Testis (tissue), 2 donors: ENCODE measurements at regions not wholly inside any gene's neighbourhood (a gene's known extent, or its start where the extent isn't known, plus 50 kb on each side); places are given as distances from the start of the nearest gene placed in this dataset.
"Not testable (repeated sequence)": the region's sequence is repeated elsewhere in the genome, so short reads cannot be mapped to it uniquely, and the experiment has no call there.

Source experiments
- CTCF ChIP-seq, 3 experiments: fragments of 450-650 bp in 2 of 3; fragments of 200-600 bp in 1 of 3; sonication (generic) in 1 of 3; IDR thresholded peaks; one replicate each; pipeline ENCODE4 v1.5.1; 2016 to 2019; ENCODE audit warnings: antibody characterized with exemption in 3 of 3, mild to moderate bottlenecking in 2 of 3, moderate library complexity in 1 of 3
- POLR2A ChIP-seq: fragments of 450-650 bp; IDR thresholded peaks from one replicate; pipeline ENCODE4 v1.6.1; 2017; ENCODE audit warnings: antibody characterized with exemption, mild to moderate bottlenecking, moderate library complexity

- not testable (repeated sequence) for TF ChIP-seq POLR2A; CTCF (IDR thresholded peaks at IDR 0.05)
These were observed 701.8 kb upstream of the CHRM3 start for GRCh38 chr1:238684576-238684975.
